ENCODE measurements at regions not wholly inside any gene's neighbourhood (a gene's known extent, or its start where the extent isn't known, plus 50 kb on each side); places are given as distances from the start of the nearest gene placed in this dataset.

DNA sequence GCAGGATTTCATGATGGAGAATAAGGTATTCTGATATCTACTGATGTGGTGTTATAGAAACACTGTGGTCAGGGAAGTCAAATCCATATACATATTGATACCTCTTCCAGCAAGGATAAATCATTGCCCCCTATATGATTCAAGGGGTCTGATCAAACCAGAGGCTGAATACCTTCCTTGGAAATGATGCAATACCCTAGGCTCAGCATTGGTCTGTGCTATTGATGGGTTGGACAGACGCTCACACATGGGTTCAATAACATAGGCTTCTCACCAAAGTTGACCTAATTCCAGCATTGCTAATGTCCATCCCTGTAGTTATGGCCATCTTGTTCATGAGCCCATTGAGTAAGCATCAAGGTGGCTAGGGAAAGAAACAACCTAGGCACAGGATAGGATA, 257.0 kb upstream of the USP24 start:
- H3K36me3 Mint-ChIP-seq (ENCODE audit: unreplicated experiment), result no peaks in the 10 kb centered on the region
- H3K9me3 Mint-ChIP-seq (ENCODE audit: unreplicated experiment), result peaks cover 2% of the 10 kb centered on the region
- H3K4me1 Mint-ChIP-seq (ENCODE audit: low read depth, unreplicated experiment), result no peaks in the 10 kb centered on the region
- no peaks in the 10 kb centered on the region for H3K27me3 Mint-ChIP-seq (ENCODE audit: unreplicated experiment)
- H3K4me3 Mint-ChIP-seq (ENCODE audit: unreplicated experiment), result no peak overlapping the region
- no peak for DNase-seq
- TF ChIP-seq, protein P1, sequence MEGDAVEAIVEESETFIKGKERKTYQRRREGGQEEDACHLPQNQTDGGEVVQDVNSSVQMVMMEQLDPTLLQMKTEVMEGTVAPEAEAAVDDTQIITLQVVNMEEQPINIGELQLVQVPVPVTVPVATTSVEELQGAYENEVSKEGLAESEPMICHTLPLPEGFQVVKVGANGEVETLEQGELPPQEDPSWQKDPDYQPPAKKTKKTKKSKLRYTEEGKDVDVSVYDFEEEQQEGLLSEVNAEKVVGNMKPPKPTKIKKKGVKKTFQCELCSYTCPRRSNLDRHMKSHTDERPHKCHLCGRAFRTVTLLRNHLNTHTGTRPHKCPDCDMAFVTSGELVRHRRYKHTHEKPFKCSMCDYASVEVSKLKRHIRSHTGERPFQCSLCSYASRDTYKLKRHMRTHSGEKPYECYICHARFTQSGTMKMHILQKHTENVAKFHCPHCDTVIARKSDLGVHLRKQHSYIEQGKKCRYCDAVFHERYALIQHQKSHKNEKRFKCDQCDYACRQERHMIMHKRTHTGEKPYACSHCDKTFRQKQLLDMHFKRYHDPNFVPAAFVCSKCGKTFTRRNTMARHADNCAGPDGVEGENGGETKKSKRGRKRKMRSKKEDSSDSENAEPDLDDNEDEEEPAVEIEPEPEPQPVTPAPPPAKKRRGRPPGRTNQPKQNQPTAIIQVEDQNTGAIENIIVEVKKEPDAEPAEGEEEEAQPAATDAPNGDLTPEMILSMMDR (IDR thresholded peaks at IDR 0.05; ENCODE audit: partially characterized antibody, unreplicated experiment), result no peak
- no peak overlapping the region for H3K27ac Mint-ChIP-seq (ENCODE audit: unreplicated experiment)

DNA sequence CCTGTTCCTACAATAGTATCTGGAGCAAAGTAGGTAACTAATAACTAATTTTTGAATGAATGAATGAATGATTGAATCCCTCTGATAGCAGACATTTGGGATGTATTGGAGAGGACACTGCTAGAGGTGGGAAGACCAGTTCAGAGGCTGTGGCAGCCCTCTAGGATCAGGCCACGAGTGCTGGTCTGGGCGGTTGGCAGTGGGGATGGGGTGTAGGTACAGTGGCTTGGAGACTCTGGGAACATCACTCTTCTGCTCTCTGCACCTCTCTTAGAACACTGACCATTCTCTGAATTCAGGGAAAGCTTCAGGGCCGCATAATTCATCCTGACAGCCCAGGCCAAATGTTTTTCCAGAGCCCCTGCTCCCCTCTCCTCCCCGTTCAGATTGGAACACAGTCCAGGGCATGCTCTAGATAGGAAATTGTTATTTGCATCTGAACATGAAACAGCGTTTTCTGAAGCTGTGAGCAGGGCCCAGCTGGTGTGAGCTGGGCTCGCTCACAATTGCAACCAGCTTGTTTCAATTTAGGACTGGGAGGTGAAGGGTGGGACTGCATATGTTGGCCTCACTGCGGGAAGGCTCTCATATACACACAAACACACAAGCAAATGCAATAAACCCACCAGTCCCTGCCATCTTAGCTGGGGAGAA, 253.1 kb upstream of the USP24 start:
- no peak overlapping the region for H3K4me3 Mint-ChIP-seq (ENCODE audit: unreplicated experiment)
- DNase-seq, result no peak
- H3K27me3 Mint-ChIP-seq (ENCODE audit: unreplicated experiment), result no peaks in the 10 kb centered on the region
- no peak overlapping the region for H3K27ac Mint-ChIP-seq (ENCODE audit: unreplicated experiment)
- no peaks in the 10 kb centered on the region for H3K9me3 Mint-ChIP-seq (ENCODE audit: unreplicated experiment)
- H3K36me3 Mint-ChIP-seq (ENCODE audit: unreplicated experiment), result no peaks in the 10 kb centered on the region
- H3K4me1 Mint-ChIP-seq (ENCODE audit: low read depth, unreplicated experiment), result no peaks in the 10 kb centered on the region
- TF ChIP-seq, protein P1 (IDR thresholded peaks at IDR 0.05; ENCODE audit: partially characterized antibody, unreplicated experiment), result no peak

DNA sequence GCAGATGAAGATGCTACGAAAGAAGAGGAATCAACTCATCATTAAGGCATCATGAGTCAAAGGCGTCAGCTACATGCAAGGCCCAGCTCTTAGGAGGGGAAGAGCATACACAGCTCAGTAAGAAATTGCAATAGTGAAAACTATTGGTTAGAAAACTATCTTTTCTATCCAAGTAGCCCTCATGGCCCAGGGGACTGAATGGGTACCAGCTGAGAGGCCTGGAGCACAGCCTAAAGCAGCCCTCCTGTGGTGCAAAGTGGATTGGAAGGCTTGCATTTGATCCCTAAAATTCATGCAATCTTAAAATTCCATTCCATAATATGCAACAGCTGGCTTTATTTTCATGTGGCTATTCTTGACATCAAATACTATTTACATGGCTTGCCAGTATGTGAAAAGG, 251.8 kb upstream of the USP24 start:
- no peak for DNase-seq
- H3K36me3 Mint-ChIP-seq (ENCODE audit: unreplicated experiment), result no peaks in the 10 kb centered on the region
- no peaks in the 10 kb centered on the region for H3K27me3 Mint-ChIP-seq (ENCODE audit: unreplicated experiment)

DNA sequence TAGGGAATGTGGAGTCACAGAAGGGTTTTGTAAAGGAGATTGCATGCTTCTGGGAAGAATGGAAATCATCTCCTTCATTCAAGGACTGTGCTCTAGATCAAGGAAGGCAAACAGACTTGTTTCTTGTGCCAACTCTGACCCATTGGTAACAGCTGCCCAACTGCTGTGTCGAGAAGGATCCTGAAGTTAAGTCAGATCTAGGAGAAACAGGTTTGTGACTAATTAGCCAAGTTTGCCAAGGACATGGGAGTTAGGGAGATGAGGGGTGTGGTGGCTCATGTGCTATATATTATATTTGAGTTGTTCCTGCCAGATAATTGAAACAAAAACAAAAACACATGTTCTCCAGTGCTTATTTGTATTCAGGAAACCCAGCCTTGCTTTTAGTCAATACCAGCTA, 251.2 kb upstream of the USP24 start:
- Mint-ChIP-seq H3K4me1 (ENCODE audit: low read depth, unreplicated experiment) (no peaks in the 10 kb centered on the region), H3K9me3 (ENCODE audit: unreplicated experiment) (no peaks in the 10 kb centered on the region), H3K27ac (ENCODE audit: unreplicated experiment) (no peak overlapping the region), H3K4me3 (ENCODE audit: unreplicated experiment) (no peak overlapping the region), H3K36me3 (ENCODE audit: unreplicated experiment) (no peaks in the 10 kb centered on the region), H3K27me3 (ENCODE audit: unreplicated experiment) (no peaks in the 10 kb centered on the region)
- no peak for DNase-seq
- TF ChIP-seq, protein P1 (IDR thresholded peaks at IDR 0.05; ENCODE audit: partially characterized antibody, unreplicated experiment), result no peak

More for the DNA sequence above, 251.8 kb upstream of the USP24 start:
- TF ChIP-seq, protein P1 (IDR thresholded peaks at IDR 0.05; ENCODE audit: partially characterized antibody, unreplicated experiment), result no peak
- Mint-ChIP-seq H3K4me3 (ENCODE audit: unreplicated experiment) (no peak overlapping the region), H3K4me1 (ENCODE audit: low read depth, unreplicated experiment) (no peaks in the 10 kb centered on the region), H3K9me3 (ENCODE audit: unreplicated experiment) (no peaks in the 10 kb centered on the region), H3K27ac (ENCODE audit: unreplicated experiment) (no peak overlapping the region)

DNA sequence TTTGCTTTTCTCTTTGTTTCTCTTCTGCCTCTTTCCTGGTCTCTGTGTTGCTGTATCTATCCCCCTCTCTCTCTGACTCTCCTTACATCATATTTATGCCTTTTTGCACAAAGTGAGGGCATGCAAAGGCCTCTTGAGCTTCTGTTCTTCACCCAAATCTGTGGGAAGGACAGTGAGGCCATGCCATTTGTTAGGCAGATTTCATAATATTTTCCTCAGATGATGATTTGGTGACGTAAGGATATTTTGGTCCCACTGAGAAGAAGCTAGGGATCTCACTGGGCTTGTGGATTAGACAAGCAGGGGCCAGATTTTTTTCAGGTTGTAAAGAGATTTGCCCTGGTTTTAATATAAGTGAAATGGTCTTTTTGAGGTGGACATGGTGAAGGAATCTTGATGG, 249.4 kb upstream of the USP24 start:
- Mint-ChIP-seq H3K4me3 (ENCODE audit: unreplicated experiment) (no peak overlapping the region), H3K36me3 (ENCODE audit: unreplicated experiment) (no peaks in the 10 kb centered on the region), H3K27me3 (ENCODE audit: unreplicated experiment) (no peaks in the 10 kb centered on the region), H3K4me1 (ENCODE audit: low read depth, unreplicated experiment) (no peaks in the 10 kb centered on the region), H3K27ac (ENCODE audit: unreplicated experiment) (no peak overlapping the region), H3K9me3 (ENCODE audit: unreplicated experiment) (no peaks in the 10 kb centered on the region)
- DNase-seq, result no peak
- TF ChIP-seq, protein P1 (IDR thresholded peaks at IDR 0.05; ENCODE audit: partially characterized antibody, unreplicated experiment), result no peak

Data from glutamatergic neuron (in vitro differentiated cells).